ENCODE measurements at regions not wholly inside any gene's neighbourhood (a gene's known extent, or its start where the extent isn't known, plus 50 kb on each side); places are given as distances from the start of the nearest gene placed in this dataset.

DNA sequence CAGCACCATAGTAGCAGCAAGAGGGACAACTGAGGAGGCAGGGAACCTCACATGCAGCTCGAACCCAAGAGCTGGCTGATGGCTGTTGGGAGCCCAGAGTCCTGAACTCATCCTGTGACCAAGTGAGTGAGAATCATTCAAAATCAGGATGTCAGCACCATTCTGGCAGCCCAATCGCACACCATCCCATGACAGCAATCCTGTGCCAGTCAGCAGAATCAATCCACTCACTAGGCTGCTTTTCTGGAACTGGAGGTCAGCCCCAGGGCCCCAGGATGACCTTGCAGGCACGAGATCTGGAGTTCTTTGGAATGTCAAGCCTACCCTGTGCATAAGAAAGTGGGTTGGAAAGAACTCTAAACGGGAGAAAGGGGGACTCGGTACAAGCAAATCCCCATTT is 67.8 kb upstream of the TAF11L2 start:
- H3K36me3 ChIP-seq, result no peaks in the 10 kb centered on the region
- no peak overlapping the region for H3K27ac ChIP-seq
- no peak overlapping the region for H3K4me3 ChIP-seq
- DNase-seq (ENCODE audit: low read depth in 1 of 2, low spot score in 1 of 2), result no peak
- H3K9me3 ChIP-seq (ENCODE audit: low read depth), result no peaks in the 10 kb centered on the region
- H3K27me3 ChIP-seq, result no peaks in the 10 kb centered on the region
- TF ChIP-seq, protein P1, sequence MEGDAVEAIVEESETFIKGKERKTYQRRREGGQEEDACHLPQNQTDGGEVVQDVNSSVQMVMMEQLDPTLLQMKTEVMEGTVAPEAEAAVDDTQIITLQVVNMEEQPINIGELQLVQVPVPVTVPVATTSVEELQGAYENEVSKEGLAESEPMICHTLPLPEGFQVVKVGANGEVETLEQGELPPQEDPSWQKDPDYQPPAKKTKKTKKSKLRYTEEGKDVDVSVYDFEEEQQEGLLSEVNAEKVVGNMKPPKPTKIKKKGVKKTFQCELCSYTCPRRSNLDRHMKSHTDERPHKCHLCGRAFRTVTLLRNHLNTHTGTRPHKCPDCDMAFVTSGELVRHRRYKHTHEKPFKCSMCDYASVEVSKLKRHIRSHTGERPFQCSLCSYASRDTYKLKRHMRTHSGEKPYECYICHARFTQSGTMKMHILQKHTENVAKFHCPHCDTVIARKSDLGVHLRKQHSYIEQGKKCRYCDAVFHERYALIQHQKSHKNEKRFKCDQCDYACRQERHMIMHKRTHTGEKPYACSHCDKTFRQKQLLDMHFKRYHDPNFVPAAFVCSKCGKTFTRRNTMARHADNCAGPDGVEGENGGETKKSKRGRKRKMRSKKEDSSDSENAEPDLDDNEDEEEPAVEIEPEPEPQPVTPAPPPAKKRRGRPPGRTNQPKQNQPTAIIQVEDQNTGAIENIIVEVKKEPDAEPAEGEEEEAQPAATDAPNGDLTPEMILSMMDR (IDR thresholded peaks at IDR 0.05; ENCODE audit: low read depth, low read length), result no peak
- H3K4me1 ChIP-seq (ENCODE audit: low read depth), result no peaks in the 10 kb centered on the region

DNA sequence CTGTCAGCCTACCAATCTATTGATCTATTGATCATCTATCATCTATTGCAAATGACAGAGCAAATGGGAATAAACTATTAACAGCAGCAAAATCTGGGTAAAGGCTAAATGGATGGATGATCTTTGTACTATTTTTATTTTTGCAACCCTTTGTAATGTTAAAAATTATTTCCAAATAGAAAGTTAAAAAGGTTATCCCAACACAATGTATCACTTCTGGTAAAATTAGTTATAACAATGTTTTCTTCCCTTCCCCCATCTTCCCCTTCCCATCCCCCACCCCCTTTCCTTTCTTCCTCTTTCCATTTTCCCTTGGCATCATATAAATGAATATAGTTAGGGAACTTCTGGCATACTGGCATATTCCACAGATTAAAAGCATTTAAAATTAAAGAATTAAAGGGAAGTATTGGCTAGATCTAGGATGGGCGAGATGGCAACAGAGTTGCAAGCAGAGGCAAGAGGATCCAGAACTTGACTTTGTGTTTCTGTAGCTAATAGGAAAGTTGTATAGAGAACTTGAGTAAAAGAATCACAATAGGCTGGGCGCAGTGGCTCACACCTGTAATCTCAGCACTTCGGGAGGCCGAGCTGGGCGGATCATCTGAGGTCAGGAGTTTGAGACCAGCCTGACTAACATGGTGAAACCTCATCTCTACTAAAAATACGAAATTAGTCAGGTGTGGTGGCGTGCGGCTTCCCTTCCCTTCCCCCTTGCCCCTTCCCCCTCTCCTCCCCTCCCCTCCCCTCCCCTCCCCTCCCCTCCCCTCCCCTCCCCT is 66.6 kb upstream of the TAF11L2 start:
- TF ChIP-seq, protein P1 (IDR thresholded peaks at IDR 0.05; ENCODE audit: low read depth, low read length), result no peak
- Histone ChIP-seq H3K27me3 (no peaks in the 10 kb centered on the region), H3K36me3 (no peaks in the 10 kb centered on the region), H3K4me3 (no peak overlapping the region), H3K4me1 (ENCODE audit: low read depth) (no peaks in the 10 kb centered on the region), H3K9me3 (ENCODE audit: low read depth) (no peaks in the 10 kb centered on the region), H3K27ac (no peak overlapping the region)
- DNase-seq (ENCODE audit: low read depth in 1 of 2, low spot score in 1 of 2), result no peak

DNA sequence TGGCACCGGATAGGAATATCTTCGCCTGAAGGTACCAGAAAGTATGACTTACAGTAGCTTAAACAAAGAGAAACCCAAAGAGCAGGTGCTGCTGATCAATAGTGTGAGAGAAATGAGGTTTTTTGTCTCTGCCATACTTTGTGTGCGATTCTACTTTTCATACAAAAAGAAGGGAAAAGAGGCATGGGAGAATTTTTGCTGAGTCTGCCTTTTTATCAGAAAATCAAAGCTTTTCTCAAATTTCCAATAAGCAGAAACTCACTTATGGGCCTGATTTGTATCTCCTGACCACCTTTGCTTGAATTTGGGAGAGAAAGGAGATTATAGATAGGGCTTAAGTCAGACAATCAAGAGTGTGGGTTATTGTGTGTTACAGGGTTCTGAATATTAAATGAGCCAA is 65.5 kb upstream of the TAF11L2 start:
- no peak overlapping the region for H3K4me3 ChIP-seq
- no peak for DNase-seq (ENCODE audit: low read depth in 1 of 2, low spot score in 1 of 2)
- TF ChIP-seq, protein P1 (IDR thresholded peaks at IDR 0.05; ENCODE audit: low read depth, low read length), result no peak

DNA sequence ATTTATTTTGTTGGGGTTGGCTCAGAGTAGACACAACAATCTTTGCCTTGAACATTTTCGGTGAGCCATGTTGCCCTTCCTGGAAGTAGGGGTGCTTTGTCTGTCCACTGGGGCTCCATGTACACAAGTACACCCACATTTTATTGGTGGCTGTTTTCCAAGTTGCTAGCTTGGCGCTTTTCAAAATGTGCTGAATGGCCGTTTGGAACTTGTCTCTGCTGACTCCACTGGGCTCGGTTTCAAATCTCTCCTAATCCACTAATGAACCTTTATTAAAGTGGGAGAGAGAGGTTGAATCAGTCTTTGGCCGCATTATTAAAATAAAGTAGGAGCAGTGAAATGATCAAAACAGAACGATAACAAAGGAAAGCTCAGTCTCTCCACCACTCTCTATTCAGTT is 64.6 kb upstream of the TAF11L2 start:
- Histone ChIP-seq H3K36me3 (no peaks in the 10 kb centered on the region), H3K27ac (no peak overlapping the region), H3K9me3 (ENCODE audit: low read depth) (no peaks in the 10 kb centered on the region), H3K27me3 (no peaks in the 10 kb centered on the region), H3K4me3 (no peak overlapping the region), H3K4me1 (ENCODE audit: low read depth) (no peaks in the 10 kb centered on the region)
- no peak for DNase-seq (ENCODE audit: low read depth in 1 of 2, low spot score in 1 of 2)
- TF ChIP-seq, protein P1 (IDR thresholded peaks at IDR 0.05; ENCODE audit: low read depth, low read length), result no peak

More for the DNA sequence above, 65.5 kb upstream of the TAF11L2 start:
- no peak overlapping the region for H3K27ac ChIP-seq
- H3K9me3 ChIP-seq (ENCODE audit: low read depth), result no peaks in the 10 kb centered on the region
- no peaks in the 10 kb centered on the region for H3K4me1 ChIP-seq (ENCODE audit: low read depth)
- no peaks in the 10 kb centered on the region for H3K36me3 ChIP-seq
- H3K27me3 ChIP-seq, result no peaks in the 10 kb centered on the region

DNA sequence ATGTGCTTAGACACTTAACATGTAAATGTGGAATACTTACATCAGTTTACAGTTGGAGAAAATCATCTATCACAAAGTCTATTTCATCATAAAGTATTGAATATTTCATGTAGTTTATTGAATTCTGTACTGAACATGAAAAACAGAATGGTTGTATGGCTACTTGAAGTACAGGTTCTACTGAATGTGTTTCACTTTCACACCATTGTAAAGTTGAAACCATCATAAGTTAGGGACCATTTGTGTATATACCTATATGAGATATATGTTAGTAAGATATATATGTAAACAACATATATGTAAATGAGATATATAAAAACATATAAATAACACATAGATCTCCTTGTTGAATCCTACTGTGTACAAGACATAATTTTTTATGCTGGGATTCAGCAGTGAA is 63.0 kb upstream of the TAF11L2 start:
- H3K9me3 ChIP-seq (ENCODE audit: low read depth), result no peaks in the 10 kb centered on the region
- no peaks in the 10 kb centered on the region for H3K4me1 ChIP-seq (ENCODE audit: low read depth)
- H3K27ac ChIP-seq, result no peak overlapping the region
- no peak overlapping the region for H3K4me3 ChIP-seq
- TF ChIP-seq, protein P1 (IDR thresholded peaks at IDR 0.05; ENCODE audit: low read depth, low read length), result no peak
- DNase-seq (ENCODE audit: low read depth in 1 of 2, low spot score in 1 of 2), result no peak
- H3K36me3 ChIP-seq, result no peaks in the 10 kb centered on the region
- H3K27me3 ChIP-seq, result no peaks in the 10 kb centered on the region

All from cardiac muscle cell (in vitro differentiated cells and primary cell).